ENCODE measurements at regions not wholly inside any gene's neighbourhood (a gene's known extent, or its start where the extent isn't known, plus 50 kb on each side); places are given as distances from the start of the nearest gene placed in this dataset.

DNA sequence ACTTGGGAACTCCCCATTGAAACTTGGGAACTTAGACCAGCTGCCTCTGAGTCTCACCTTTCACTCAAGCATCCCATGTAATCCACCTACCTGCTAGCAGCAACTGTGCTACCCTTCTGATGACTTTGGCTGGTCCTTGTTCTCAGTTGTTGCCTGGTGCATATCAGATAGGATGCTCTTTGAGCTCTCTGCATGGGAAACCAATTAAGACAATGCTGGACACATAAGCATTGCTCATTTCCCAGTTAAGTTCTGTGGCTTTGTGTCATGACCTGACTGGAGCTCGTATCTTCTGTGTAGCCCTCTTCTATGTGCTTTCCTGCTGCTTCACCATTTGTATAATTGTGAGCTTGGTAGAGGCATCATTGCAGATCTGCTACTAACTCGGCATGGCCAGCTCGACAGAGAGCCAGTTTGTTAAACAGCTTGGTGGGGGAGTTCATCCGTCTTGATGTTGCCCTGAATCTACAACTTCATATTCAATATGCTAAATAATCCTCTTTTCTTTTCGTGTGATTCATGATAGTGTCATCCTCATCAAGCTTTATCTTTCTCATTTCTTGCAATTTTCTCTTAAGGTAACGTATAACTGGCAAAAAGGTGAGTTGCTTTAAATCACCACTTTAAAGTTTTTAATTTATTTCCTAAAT, 447.5 kb upstream of the SLC14A2 start:
- TF ChIP-seq POLR2A (IDR thresholded peaks at IDR 0.05; ENCODE audit: low read depth) (no peak), EP300 (IDR thresholded peaks at IDR 0.05) (no peak)
- TF ChIP-seq, protein P1, sequence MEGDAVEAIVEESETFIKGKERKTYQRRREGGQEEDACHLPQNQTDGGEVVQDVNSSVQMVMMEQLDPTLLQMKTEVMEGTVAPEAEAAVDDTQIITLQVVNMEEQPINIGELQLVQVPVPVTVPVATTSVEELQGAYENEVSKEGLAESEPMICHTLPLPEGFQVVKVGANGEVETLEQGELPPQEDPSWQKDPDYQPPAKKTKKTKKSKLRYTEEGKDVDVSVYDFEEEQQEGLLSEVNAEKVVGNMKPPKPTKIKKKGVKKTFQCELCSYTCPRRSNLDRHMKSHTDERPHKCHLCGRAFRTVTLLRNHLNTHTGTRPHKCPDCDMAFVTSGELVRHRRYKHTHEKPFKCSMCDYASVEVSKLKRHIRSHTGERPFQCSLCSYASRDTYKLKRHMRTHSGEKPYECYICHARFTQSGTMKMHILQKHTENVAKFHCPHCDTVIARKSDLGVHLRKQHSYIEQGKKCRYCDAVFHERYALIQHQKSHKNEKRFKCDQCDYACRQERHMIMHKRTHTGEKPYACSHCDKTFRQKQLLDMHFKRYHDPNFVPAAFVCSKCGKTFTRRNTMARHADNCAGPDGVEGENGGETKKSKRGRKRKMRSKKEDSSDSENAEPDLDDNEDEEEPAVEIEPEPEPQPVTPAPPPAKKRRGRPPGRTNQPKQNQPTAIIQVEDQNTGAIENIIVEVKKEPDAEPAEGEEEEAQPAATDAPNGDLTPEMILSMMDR (IDR thresholded peaks at IDR 0.05): no peak
